Stimulated activated CD8-positive, alpha-beta memory T cell treated with anti-CD3 and anti-CD28 coated beads, Interleukin-15, amount 100 ng/mL, for 4 hours (primary cell): ENCODE measurements at regions not wholly inside any gene's neighbourhood (a gene's known extent, or its start where the extent isn't known, plus 50 kb on each side); places are given as distances from the start of the nearest gene placed in this dataset.
A peak's percentile ranks its signal among the peaks of the same experiment; 100 is the strongest.
"Not testable (repeated sequence)": the region's sequence is repeated elsewhere in the genome, so short reads cannot be mapped to it uniquely, and the experiment has no call there.

Experiments
- DNase-seq, 2 donors: peaks; one replicate each; pipeline ENCODE4 v3.0.0-alpha.2; 2020; ENCODE audit warnings: low read depth in 2 of 2

GRCh38 chr3:72660270-72661114 is 187.8 kb downstream of the SHQ1 start:
- DNase-seq: no peak

GRCh38 chr3:72659596-72659995 is 188.6 kb downstream of the SHQ1 start:
- no peak for DNase-seq

- DNase-seq: no peak
Measured at GRCh38 chr3:72659188-72659587, 189.1 kb downstream of the SHQ1 start.

- no peak for DNase-seq
Measured at GRCh38 chr3:72658466-72659100, 189.7 kb downstream of the SHQ1 start.

- peak; percentile 8 for DNase-seq
Measured at GRCh38 chr3:72657666-72658065, 190.6 kb downstream of the SHQ1 start.

- no peak for DNase-seq
Measured at GRCh38 chr3:72655723-72656122, 192.5 kb downstream of the SHQ1 start.

- DNase-seq: no peak
Measured at GRCh38 chr3:72655131-72655551, 193.1 kb downstream of the SHQ1 start.

- no peak for DNase-seq
Measured at GRCh38 chr3:72652395-72652794, 195.8 kb downstream of the SHQ1 start.

- DNase-seq: no peak
Measured at GRCh38 chr3:72651498-72651897, 196.7 kb downstream of the SHQ1 start.

GRCh38 chr3:72646263-72646662 is 202.0 kb downstream of the SHQ1 start:
- DNase-seq: no peak

- not testable (repeated sequence) for DNase-seq
Measured at GRCh38 chr3:72643635-72644034, 204.6 kb downstream of the SHQ1 start.

- DNase-seq: no peak
Measured at GRCh38 chr3:72641684-72642083, 206.6 kb downstream of the SHQ1 start.

GRCh38 chr3:72641072-72641471 is 207.2 kb downstream of the SHQ1 start:
- no peak for DNase-seq

- DNase-seq: no peak
Measured at GRCh38 chr3:72636969-72637597, 211.2 kb downstream of the SHQ1 start.

- no peak for DNase-seq
Measured at GRCh38 chr3:72635551-72635950, 212.7 kb downstream of the SHQ1 start.

GRCh38 chr3:72634128-72634527 is 214.1 kb downstream of the SHQ1 start:
- DNase-seq: no peak

GRCh38 chr3:72633534-72633933 is 214.7 kb downstream of the SHQ1 start:
- no peak for DNase-seq

- DNase-seq: no peak
Measured at GRCh38 chr3:72633121-72633520, 215.1 kb downstream of the SHQ1 start.

GRCh38 chr3:72632129-72632528 is 216.1 kb downstream of the SHQ1 start:
- no peak for DNase-seq

- no peak for DNase-seq
Measured at GRCh38 chr3:72630969-72631344, 217.3 kb downstream of the SHQ1 start.

- DNase-seq: no peak
Measured at GRCh38 chr3:72630327-72630968, 217.8 kb downstream of the SHQ1 start.

- no peak for DNase-seq
Measured at GRCh38 chr3:72629191-72629631, 219.0 kb downstream of the SHQ1 start.
